CD14-positive monocyte (primary cell): ENCODE measurements at regions not wholly inside any gene's neighbourhood (a gene's known extent, or its start where the extent isn't known, plus 50 kb on each side); places are given as distances from the start of the nearest gene placed in this dataset.

Source experiments
- DNase-seq, 3 donors: peaks; one replicate each; pipeline ENCODE4 v3.0.0-alpha.2; 2011 to 2022
- H2AFZ ChIP-seq: 2 replicates; pipeline ENCODE4 v1.6.0; 2012; ENCODE audit warnings: mild to moderate bottlenecking, low read depth, low read length, inconsistent platforms; ENCODE audit not compliant: insufficient read depth, poor library complexity, severe bottlenecking
- H3K27ac ChIP-seq, 2 donors: 1 replicate in 1 of 2; 2 replicates in 1 of 2; pipeline ENCODE4 v1.5.1; 2012 to 2013; ENCODE audit warnings: low read length in 2 of 2, control low read depth in 1 of 2, inconsistent platforms in 1 of 2, low read depth in 1 of 2, mild to moderate bottlenecking in 1 of 2
- H3K27me3 ChIP-seq, 2 donors: one replicate each; pipeline versions ENCODE4 v1.6.0 to v1.6.1; 2011 to 2013; ENCODE audit warnings: low read length in 2 of 2; ENCODE audit not compliant: control insufficient read depth in 2 of 2, insufficient read depth in 2 of 2
- H3K36me3 ChIP-seq, 2 donors: replicated peaks in 1 of 2; 1 replicate in 1 of 2; 2 replicates in 1 of 2; pipeline versions ENCODE4 v1.5.1 to v1.6.1; 2012 to 2013; ENCODE audit warnings: low read length in 2 of 2, control low read depth in 1 of 2, inconsistent platforms in 1 of 2, mild to moderate bottlenecking in 1 of 2; ENCODE audit not compliant: insufficient read depth in 2 of 2, control insufficient read depth in 1 of 2
- H3K4me1 ChIP-seq, 2 donors: 1 replicate in 1 of 2; 2 replicates in 1 of 2; pipeline versions ENCODE4 v1.5.1 to v1.6.1; 2012 to 2013; ENCODE audit warnings: low read length in 2 of 2, control low read depth in 1 of 2, inconsistent platforms in 1 of 2, mild to moderate bottlenecking in 1 of 2, moderate library complexity in 1 of 2; ENCODE audit not compliant: insufficient read depth in 2 of 2, control insufficient read depth in 1 of 2
- H3K4me2 ChIP-seq: replicated peaks from 2 replicates; pipeline ENCODE3; 2012; ENCODE audit warnings: low read length, moderate library complexity, mild to moderate bottlenecking; ENCODE audit not compliant: poor library complexity, severe bottlenecking; ENCODE audit errors: extremely low read depth
- H3K4me3 ChIP-seq, 3 experiments: fragments of 200-600 bp in 1 of 3; sonication (generic) in 1 of 3; replicated peaks in 1 of 3; 1 replicate in 2 of 3; 2 replicates in 1 of 3; pipeline ENCODE4 v1.5.1; 2011 to 2013; ENCODE audit warnings: low read length in 3 of 3, mild to moderate bottlenecking in 3 of 3, control low read depth in 2 of 3, low read depth in 2 of 3, inconsistent platforms in 1 of 3, moderate library complexity in 1 of 3
- H3K79me2 ChIP-seq: 2 replicates; pipeline ENCODE4 v1.6.0; 2012; ENCODE audit warnings: mild to moderate bottlenecking, control low read depth, inconsistent platforms, low read length, moderate library complexity; ENCODE audit not compliant: insufficient read depth
- H3K9ac ChIP-seq: 2 replicates; pipeline ENCODE4 v1.6.0; 2017; ENCODE audit warnings: low read length, mild to moderate bottlenecking; ENCODE audit not compliant: insufficient read depth, poor library complexity, severe bottlenecking
- H3K9me3 ChIP-seq, 2 donors: replicated peaks in 1 of 2; 1 replicate in 1 of 2; 2 replicates in 1 of 2; pipeline versions ENCODE4 v1.5.1 to v1.6.1; 2012 to 2013; ENCODE audit warnings: low read length in 2 of 2, control low read depth in 1 of 2; ENCODE audit not compliant: control insufficient read depth in 1 of 2, insufficient read depth in 1 of 2
- H4K20me1 ChIP-seq: 2 replicates; pipeline ENCODE4 v1.6.0; 2012; ENCODE audit warnings: mild to moderate bottlenecking, low read length, control low read depth, moderate library complexity; ENCODE audit not compliant: insufficient read depth
- H3K27ac Mint-ChIP-seq, 7 donors: one replicate each; pipeline ENCODE4 v1.8.0; 2020; ENCODE audit warnings: mild to moderate bottlenecking in 7 of 7, mixed read lengths in 7 of 7, moderate library complexity in 6 of 7, inconsistent platforms in 2 of 7
- H3K27me3 Mint-ChIP-seq, 3 donors: one replicate each; pipeline ENCODE4 v1.8.0; 2021 to 2022; ENCODE audit warnings: low read depth in 3 of 3, mild to moderate bottlenecking in 3 of 3, mixed read lengths in 3 of 3, moderate library complexity in 3 of 3, inconsistent platforms in 1 of 3
- H3K36me3 Mint-ChIP-seq, 2 donors: one replicate each; pipeline ENCODE4 v1.8.0; 2020; ENCODE audit warnings: mixed read lengths in 2 of 2, inconsistent platforms in 1 of 2, mild to moderate bottlenecking in 1 of 2
- H3K4me1 Mint-ChIP-seq: one replicate; pipeline ENCODE4 v1.8.0; 2020; ENCODE audit warnings: mild to moderate bottlenecking, mixed read lengths
- H3K4me3 Mint-ChIP-seq, 2 donors: one replicate each; pipeline ENCODE4 v1.8.0; 2020; ENCODE audit warnings: mild to moderate bottlenecking in 2 of 2, mixed read lengths in 2 of 2, moderate library complexity in 1 of 2
- H3K9me3 Mint-ChIP-seq, 7 donors: one replicate each; pipeline ENCODE4 v1.8.0; 2020 to 2022; ENCODE audit warnings: mixed read lengths in 7 of 7, mild to moderate bottlenecking in 6 of 7, moderate library complexity in 6 of 7, inconsistent platforms in 2 of 7
- CTCF ChIP-seq: fragments of 200-600 bp; IDR thresholded peaks from one replicate; pipeline ENCODE4 v1.8.0; 2022; ENCODE audit warnings: antibody characterized with exemption, mild to moderate bottlenecking
- WGBS: methylation state at CpG from one replicate; pipeline ENCODE4 v1.1.5; 2013; ENCODE audit warnings: missing lambda C conversion rate; ENCODE audit not compliant: insufficient coverage; 5-methylcytosine and 5-hydroxymethylcytosine counted together
- intact Hi-C, 2 donors: fragments of 100-400 bp; cut with micrococcal nuclease; formaldehyde crosslinking; loops; one replicate each; pipeline versions ENCODE4 v1.15.0 to v1.15.1; 2023

- DNase-seq = no peak
- H3K4me2 ChIP-seq = no peak overlapping the region
- no peaks in the 10 kb centered on the region for H3K9me3 ChIP-seq
- H3K36me3 Mint-ChIP-seq = no peaks in the 10 kb centered on the region
- intact Hi-C loops = no loop called here
- no peaks in the 10 kb centered on the region for H3K9me3 Mint-ChIP-seq
- H3K27me3 Mint-ChIP-seq = no peaks in the 10 kb centered on the region
- H4K20me1 ChIP-seq = no peaks in the 10 kb centered on the region
- no peaks in the 10 kb centered on the region for H3K27me3 ChIP-seq
- WGBS = no CpG with 5 or more reads among the region's 3 CpGs
- H2AFZ ChIP-seq = no peak overlapping the region
- H3K4me1 Mint-ChIP-seq = no peaks in the 10 kb centered on the region
- no peak overlapping the region for H3K4me3 ChIP-seq
- TF ChIP-seq CTCF = no peak
- H3K27ac ChIP-seq = no peak overlapping the region
- no peaks in the 10 kb centered on the region for H3K4me1 ChIP-seq
- H3K36me3 ChIP-seq = no peaks in the 10 kb centered on the region
- H3K27ac Mint-ChIP-seq = no peak overlapping the region
- no peak overlapping the region for H3K9ac ChIP-seq
- H3K4me3 Mint-ChIP-seq = no peak overlapping the region
- no peaks in the 10 kb centered on the region for H3K79me2 ChIP-seq
Observed at GRCh38 chr16:79918916-79919315, 318.4 kb upstream of the MAF start.

GRCh38 chr16:79915761-79916160, 315.2 kb upstream of the MAF start:
- Histone ChIP-seq H3K4me3 (no peak overlapping the region), H3K27ac (no peak overlapping the region), H3K27me3 (no peaks in the 10 kb centered on the region), H3K9me3 (no peaks in the 10 kb centered on the region), H3K9ac (no peak overlapping the region), H3K79me2 (no peaks in the 10 kb centered on the region), H3K4me2 (no peak overlapping the region), H4K20me1 (no peaks in the 10 kb centered on the region), H3K36me3 (no peaks in the 10 kb centered on the region), H2AFZ (no peak overlapping the region), H3K4me1 (no peaks in the 10 kb centered on the region)
- intact Hi-C loops = no loop called here
- no peaks in the 10 kb centered on the region for H3K4me1 Mint-ChIP-seq
- no peak overlapping the region for H3K27ac Mint-ChIP-seq
- no peak for TF ChIP-seq CTCF
- H3K9me3 Mint-ChIP-seq = no peaks in the 10 kb centered on the region
- no peaks in the 10 kb centered on the region for H3K27me3 Mint-ChIP-seq
- no peak for DNase-seq
- no peak overlapping the region for H3K4me3 Mint-ChIP-seq
- no peaks in the 10 kb centered on the region for H3K36me3 Mint-ChIP-seq
